GM21381 (cell line): ENCODE measurements at regions not wholly inside any gene's neighbourhood (a gene's known extent, or its start where the extent isn't known, plus 50 kb on each side); places are given as distances from the start of the nearest gene placed in this dataset.
"Not testable (repeated sequence)": the region's sequence is repeated elsewhere in the genome, so short reads cannot be mapped to it uniquely, and the experiment has no call there.

Experiments used
- ATAC-seq: cut with Tn5 transposase; IDR thresholded peaks from one replicate; pipeline ENCODE4 v1.9.1; 2021; ENCODE audit warnings: mild to moderate bottlenecking, moderate library complexity; ENCODE audit not compliant: unreplicated experiment

- no peak for ATAC-seq
These were observed 485.4 kb downstream of the KLF5 start for GRCh38 chr13:73544175-73544574.

GRCh38 chr13:73542446-73542845 lies 483.6 kb downstream of the KLF5 start:
- ATAC-seq = no peak

GRCh38 chr13:73536865-73537264 lies 478.1 kb downstream of the KLF5 start:
- no peak for ATAC-seq

- no peak for ATAC-seq
These were observed 476.5 kb downstream of the KLF5 start for GRCh38 chr13:73535341-73535740.

- ATAC-seq = no peak
These were observed 474.2 kb downstream of the KLF5 start for GRCh38 chr13:73532987-73533510.

- no peak for ATAC-seq
These were observed 473.8 kb downstream of the KLF5 start for GRCh38 chr13:73532582-73532981.

- no peak for ATAC-seq
These were observed 472.2 kb downstream of the KLF5 start for GRCh38 chr13:73531014-73531413.

GRCh38 chr13:73522937-73523336 lies 464.1 kb downstream of the KLF5 start:
- ATAC-seq = no peak

- ATAC-seq = no peak
These were observed 463.2 kb downstream of the KLF5 start for GRCh38 chr13:73521985-73522524.

GRCh38 chr13:73521290-73521624 lies 462.5 kb downstream of the KLF5 start:
- no peak for ATAC-seq

- ATAC-seq = no peak
These were observed 461.9 kb downstream of the KLF5 start for GRCh38 chr13:73520566-73521289.

GRCh38 chr13:73520135-73520534 lies 461.3 kb downstream of the KLF5 start:
- not testable (repeated sequence) for ATAC-seq

GRCh38 chr13:73519396-73520116 lies 460.8 kb downstream of the KLF5 start:
- no peak for ATAC-seq

- no peak for ATAC-seq
These were observed 459.0 kb downstream of the KLF5 start for GRCh38 chr13:73517766-73518165.

- ATAC-seq = no peak
These were observed 457.9 kb downstream of the KLF5 start for GRCh38 chr13:73516731-73517130.

GRCh38 chr13:73514208-73514607 lies 455.4 kb downstream of the KLF5 start:
- no peak for ATAC-seq

- no peak for ATAC-seq
These were observed 454.9 kb downstream of the KLF5 start for GRCh38 chr13:73513751-73514150.

- no peak for ATAC-seq
These were observed 450.0 kb downstream of the KLF5 start for GRCh38 chr13:73508841-73509240.

GRCh38 chr13:73505376-73505890 lies 446.6 kb downstream of the KLF5 start:
- ATAC-seq = no peak

- no peak for ATAC-seq
These were observed 440.9 kb downstream of the KLF5 start for GRCh38 chr13:73499695-73500094.

- ATAC-seq = no peak
These were observed 438.6 kb downstream of the KLF5 start for GRCh38 chr13:73497430-73497829.

GRCh38 chr13:73496711-73497110 lies 437.9 kb downstream of the KLF5 start:
- ATAC-seq = no peak
